Vagina (tissue), 2 donors: ENCODE measurements at regions not wholly inside any gene's neighbourhood (a gene's known extent, or its start where the extent isn't known, plus 50 kb on each side); places are given as distances from the start of the nearest gene placed in this dataset.

Experiments
- POLR2A ChIP-seq, 2 donors: fragments of 450-650 bp; IDR thresholded peaks; one replicate each; pipeline ENCODE4 v1.6.1; 2017; ENCODE audit warnings: antibody characterized with exemption in 2 of 2, mild to moderate bottlenecking in 2 of 2, moderate library complexity in 2 of 2
- POLR2AphosphoS5 ChIP-seq, 2 donors: sonication (generic); formaldehyde crosslinking; IDR thresholded peaks; one replicate each; pipeline ENCODE4 v1.9.0; 2017; ENCODE audit warnings: antibody characterized with exemption in 2 of 2, mild to moderate bottlenecking in 2 of 2, low read depth in 1 of 2; ENCODE audit not compliant: insufficient read depth in 1 of 2
- TF ChIP-seq, protein P1 (sequence below), 3 experiments: fragments of 450-650 bp in 2 of 3; fragments of 200-600 bp in 1 of 3; sonication (generic) in 1 of 3; IDR thresholded peaks; one replicate each; pipeline ENCODE4 v1.5.1; 2017 to 2019; ENCODE audit warnings: antibody characterized with exemption in 3 of 3, mild to moderate bottlenecking in 2 of 3, moderate library complexity in 2 of 3

DNA sequence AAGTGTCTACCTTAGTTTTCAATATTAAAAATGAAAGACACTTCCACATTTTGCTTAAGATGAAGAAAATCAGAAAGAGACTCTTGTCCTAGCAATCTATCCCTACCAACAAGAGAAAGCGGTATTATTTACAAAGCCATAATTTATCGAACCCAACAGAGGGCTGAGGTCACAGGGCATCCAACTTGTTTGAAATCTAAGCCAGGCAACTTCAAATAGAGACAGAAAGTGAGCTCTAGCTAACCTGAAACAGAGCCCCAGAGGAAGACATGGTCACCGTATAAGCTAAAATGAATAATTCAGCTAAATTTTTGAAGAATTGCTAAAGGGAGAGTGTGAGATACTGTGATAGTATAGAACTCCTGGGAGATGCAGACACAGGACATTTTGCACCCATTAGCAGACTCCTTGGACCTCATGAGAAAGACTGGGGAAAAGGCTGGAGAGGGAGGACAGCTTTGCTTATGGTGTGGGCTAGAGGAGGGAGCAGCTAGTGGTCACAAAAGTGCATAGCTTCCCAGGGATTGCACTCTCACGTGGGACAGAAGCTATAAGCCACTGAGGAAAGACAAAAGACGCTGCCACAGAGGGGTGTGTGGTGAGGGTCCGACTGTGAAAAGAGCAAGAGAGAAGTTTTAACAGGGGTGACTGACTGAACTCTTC, 624.2 kb upstream of the GRIN3A start:
- TF ChIP-seq, protein P1, sequence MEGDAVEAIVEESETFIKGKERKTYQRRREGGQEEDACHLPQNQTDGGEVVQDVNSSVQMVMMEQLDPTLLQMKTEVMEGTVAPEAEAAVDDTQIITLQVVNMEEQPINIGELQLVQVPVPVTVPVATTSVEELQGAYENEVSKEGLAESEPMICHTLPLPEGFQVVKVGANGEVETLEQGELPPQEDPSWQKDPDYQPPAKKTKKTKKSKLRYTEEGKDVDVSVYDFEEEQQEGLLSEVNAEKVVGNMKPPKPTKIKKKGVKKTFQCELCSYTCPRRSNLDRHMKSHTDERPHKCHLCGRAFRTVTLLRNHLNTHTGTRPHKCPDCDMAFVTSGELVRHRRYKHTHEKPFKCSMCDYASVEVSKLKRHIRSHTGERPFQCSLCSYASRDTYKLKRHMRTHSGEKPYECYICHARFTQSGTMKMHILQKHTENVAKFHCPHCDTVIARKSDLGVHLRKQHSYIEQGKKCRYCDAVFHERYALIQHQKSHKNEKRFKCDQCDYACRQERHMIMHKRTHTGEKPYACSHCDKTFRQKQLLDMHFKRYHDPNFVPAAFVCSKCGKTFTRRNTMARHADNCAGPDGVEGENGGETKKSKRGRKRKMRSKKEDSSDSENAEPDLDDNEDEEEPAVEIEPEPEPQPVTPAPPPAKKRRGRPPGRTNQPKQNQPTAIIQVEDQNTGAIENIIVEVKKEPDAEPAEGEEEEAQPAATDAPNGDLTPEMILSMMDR (IDR thresholded peaks at IDR 0.05): no peak
- TF ChIP-seq POLR2A (IDR thresholded peaks at IDR 0.05) (no peak), POLR2AphosphoS5 (IDR thresholded peaks at IDR 0.05; ENCODE audit: insufficient read depth in 1 of 2, low read depth in 1 of 2) (no peak)
